Body of pancreas (tissue), 4 donors: ENCODE measurements at regions not wholly inside any gene's neighbourhood (a gene's known extent, or its start where the extent isn't known, plus 50 kb on each side); places are given as distances from the start of the nearest gene placed in this dataset.

Experiments
- CTCF ChIP-seq, 7 experiments: fragments of 450-650 bp in 4 of 7; fragments of 200-600 bp in 3 of 7; sonication (generic) in 3 of 7; IDR thresholded peaks; one replicate each; pipeline ENCODE4 v1.5.1; 2016 to 2019; ENCODE audit warnings: antibody characterized with exemption in 7 of 7
- POLR2A ChIP-seq, 3 donors: fragments of 450-650 bp; IDR thresholded peaks; one replicate each; pipeline ENCODE4 v1.6.1; 2016; ENCODE audit warnings: antibody characterized with exemption in 3 of 3, mild to moderate bottlenecking in 2 of 3

GRCh38 chr12:105992849-105993740 is 145.7 kb downstream of the NUAK1 start:
- no peak for TF ChIP-seq POLR2A (IDR thresholded peaks at IDR 0.05)
- no peak for TF ChIP-seq CTCF (IDR thresholded peaks at IDR 0.05)
